ENCODE measurements at regions not wholly inside any gene's neighbourhood (a gene's known extent, or its start where the extent isn't known, plus 50 kb on each side); places are given as distances from the start of the nearest gene placed in this dataset.

DNA sequence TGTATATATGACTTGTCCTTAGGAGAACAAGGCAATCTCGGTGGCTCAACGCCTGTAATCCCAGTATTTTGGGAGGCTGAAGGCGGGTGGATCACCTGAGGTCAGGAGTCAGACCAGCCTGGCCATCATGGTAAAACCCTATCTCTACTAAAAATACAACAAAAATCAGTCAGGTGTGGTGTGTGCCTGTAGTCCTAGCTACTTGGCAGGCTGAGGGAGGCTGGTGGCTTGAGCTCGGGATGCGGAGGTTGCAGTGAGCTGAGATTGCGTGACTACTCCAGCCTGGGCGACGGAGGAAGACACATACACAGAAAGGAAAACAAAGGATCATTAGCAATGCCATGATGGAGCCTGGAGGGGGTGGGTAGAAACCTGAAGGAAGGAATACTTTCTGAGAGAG lies 166.6 kb upstream of the RREB1 start:
- TF ChIP-seq, protein P1, sequence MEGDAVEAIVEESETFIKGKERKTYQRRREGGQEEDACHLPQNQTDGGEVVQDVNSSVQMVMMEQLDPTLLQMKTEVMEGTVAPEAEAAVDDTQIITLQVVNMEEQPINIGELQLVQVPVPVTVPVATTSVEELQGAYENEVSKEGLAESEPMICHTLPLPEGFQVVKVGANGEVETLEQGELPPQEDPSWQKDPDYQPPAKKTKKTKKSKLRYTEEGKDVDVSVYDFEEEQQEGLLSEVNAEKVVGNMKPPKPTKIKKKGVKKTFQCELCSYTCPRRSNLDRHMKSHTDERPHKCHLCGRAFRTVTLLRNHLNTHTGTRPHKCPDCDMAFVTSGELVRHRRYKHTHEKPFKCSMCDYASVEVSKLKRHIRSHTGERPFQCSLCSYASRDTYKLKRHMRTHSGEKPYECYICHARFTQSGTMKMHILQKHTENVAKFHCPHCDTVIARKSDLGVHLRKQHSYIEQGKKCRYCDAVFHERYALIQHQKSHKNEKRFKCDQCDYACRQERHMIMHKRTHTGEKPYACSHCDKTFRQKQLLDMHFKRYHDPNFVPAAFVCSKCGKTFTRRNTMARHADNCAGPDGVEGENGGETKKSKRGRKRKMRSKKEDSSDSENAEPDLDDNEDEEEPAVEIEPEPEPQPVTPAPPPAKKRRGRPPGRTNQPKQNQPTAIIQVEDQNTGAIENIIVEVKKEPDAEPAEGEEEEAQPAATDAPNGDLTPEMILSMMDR (IDR thresholded peaks at IDR 0.05; ENCODE audit: low read depth, low read length), result no peak
- POLR2A ChIA-PET, result no interaction called here
- CTCF ChIA-PET, result no interaction called here
- no peak for DNase-seq (ENCODE audit: low read depth, low spot score)
- no peak overlapping the region for H3K27ac ChIP-seq (ENCODE audit: low read depth, low read length)
- H3K9me3 ChIP-seq (ENCODE audit: control insufficient read depth, insufficient read depth, low read length), result peaks cover 3% of the 10 kb centered on the region; the same call in 1 of the 2 replicates
- peaks cover 2% of the 10 kb centered on the region for H3K27me3 ChIP-seq (ENCODE audit: control insufficient read depth, insufficient read depth, low read length)
- no peak overlapping the region for H3K4me3 ChIP-seq (ENCODE audit: low read depth, low read length)

DNA sequence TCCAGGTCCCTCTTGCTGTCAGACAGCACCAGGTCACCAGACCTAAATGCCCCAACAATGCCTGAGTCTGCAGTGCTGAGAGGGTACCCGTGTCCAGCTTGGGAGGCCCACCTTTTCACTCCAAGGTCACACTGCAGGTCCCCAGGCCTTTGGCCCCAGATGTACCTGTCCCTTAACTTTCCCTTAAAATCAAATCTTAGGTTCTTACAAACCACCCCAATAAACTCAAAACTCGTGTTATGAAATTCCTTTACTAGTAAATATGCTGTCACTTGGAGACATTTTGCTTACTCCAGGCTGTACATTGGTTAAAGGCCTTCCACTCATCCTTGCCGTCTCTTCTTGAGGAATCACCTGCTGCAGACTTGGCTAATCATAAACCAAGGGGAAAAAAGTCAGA lies 165.7 kb upstream of the RREB1 start:
- CTCF ChIA-PET, result no interaction called here
- no peak for DNase-seq (ENCODE audit: low read depth, low spot score)
- POLR2A ChIA-PET, result no interaction called here
- TF ChIP-seq, protein P1 (IDR thresholded peaks at IDR 0.05; ENCODE audit: low read depth, low read length), result no peak
- Histone ChIP-seq H3K9me3 (ENCODE audit: control insufficient read depth, insufficient read depth, low read length) (peaks cover 3% of the 10 kb centered on the region; the same call in 1 of the 2 replicates), H3K27ac (ENCODE audit: low read depth, low read length) (no peak overlapping the region), H3K27me3 (ENCODE audit: control insufficient read depth, insufficient read depth, low read length) (peaks cover 2% of the 10 kb centered on the region), H3K4me3 (ENCODE audit: low read depth, low read length) (no peak overlapping the region)

DNA sequence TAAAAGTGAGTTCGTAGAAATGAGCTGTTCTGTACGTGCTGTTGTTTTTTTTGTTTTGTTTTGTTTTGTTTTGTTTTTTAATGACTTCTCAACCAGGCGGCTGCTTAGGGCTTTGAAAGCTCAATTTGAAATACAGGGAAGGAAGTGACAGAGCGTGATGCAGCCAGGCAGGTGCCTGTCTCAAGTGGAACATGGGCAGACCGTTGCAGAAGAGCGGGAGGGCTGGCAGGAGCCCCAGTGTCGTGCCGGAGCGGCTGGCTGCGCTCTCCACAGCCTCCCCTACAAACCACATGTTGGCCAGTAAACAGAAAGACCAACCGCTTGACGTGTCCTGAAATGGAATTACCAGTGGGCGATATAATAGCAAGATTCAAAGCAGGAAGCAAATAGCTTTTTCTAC lies 164.9 kb upstream of the RREB1 start:
- CTCF ChIA-PET, result no interaction called here
- H3K9me3 ChIP-seq (ENCODE audit: control insufficient read depth, insufficient read depth, low read length), result peaks cover 3% of the 10 kb centered on the region; the same call in 1 of the 2 replicates
- no peak overlapping the region for H3K4me3 ChIP-seq (ENCODE audit: low read depth, low read length)

DNA sequence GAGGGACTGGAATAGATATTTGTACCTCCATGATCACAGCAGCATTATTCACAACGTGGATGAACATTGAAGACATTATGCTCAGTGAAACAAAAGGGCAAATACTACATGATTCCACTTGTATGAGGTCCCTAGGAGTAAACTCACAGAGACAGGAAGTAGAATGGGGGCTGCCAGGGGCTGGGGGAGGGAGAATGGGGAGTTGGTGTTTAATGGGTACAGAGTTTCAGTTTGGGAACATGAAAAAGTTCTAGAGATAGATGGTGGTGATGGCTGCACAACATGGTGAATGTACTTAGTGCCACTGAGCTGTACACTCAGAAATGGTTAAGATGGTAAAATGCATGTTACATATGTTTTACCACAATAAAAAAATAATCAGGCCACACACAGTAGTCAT lies 164.3 kb upstream of the RREB1 start:
- TF ChIP-seq, protein P1 (IDR thresholded peaks at IDR 0.05; ENCODE audit: low read depth, low read length), result no peak
- peaks cover 2% of the 10 kb centered on the region for H3K27me3 ChIP-seq (ENCODE audit: control insufficient read depth, insufficient read depth, low read length)
- ChIA-PET POLR2A (no interaction called here), CTCF (no interaction called here)
- peaks cover 3% of the 10 kb centered on the region; the same call in 1 of the 2 replicates for H3K9me3 ChIP-seq (ENCODE audit: control insufficient read depth, insufficient read depth, low read length)
- DNase-seq (ENCODE audit: low read depth, low spot score), result no peak
- no peak overlapping the region for H3K27ac ChIP-seq (ENCODE audit: low read depth, low read length)
- no peak overlapping the region for H3K4me3 ChIP-seq (ENCODE audit: low read depth, low read length)

More for the DNA sequence above, 164.9 kb upstream of the RREB1 start:
- DNase-seq (ENCODE audit: low read depth, low spot score), result no peak
- POLR2A ChIA-PET, result no interaction called here
- TF ChIP-seq, protein P1 (IDR thresholded peaks at IDR 0.05; ENCODE audit: low read depth, low read length), result no peak
- H3K27me3 ChIP-seq (ENCODE audit: control insufficient read depth, insufficient read depth, low read length), result peaks cover 2% of the 10 kb centered on the region
- no peak overlapping the region for H3K27ac ChIP-seq (ENCODE audit: low read depth, low read length)

DNA sequence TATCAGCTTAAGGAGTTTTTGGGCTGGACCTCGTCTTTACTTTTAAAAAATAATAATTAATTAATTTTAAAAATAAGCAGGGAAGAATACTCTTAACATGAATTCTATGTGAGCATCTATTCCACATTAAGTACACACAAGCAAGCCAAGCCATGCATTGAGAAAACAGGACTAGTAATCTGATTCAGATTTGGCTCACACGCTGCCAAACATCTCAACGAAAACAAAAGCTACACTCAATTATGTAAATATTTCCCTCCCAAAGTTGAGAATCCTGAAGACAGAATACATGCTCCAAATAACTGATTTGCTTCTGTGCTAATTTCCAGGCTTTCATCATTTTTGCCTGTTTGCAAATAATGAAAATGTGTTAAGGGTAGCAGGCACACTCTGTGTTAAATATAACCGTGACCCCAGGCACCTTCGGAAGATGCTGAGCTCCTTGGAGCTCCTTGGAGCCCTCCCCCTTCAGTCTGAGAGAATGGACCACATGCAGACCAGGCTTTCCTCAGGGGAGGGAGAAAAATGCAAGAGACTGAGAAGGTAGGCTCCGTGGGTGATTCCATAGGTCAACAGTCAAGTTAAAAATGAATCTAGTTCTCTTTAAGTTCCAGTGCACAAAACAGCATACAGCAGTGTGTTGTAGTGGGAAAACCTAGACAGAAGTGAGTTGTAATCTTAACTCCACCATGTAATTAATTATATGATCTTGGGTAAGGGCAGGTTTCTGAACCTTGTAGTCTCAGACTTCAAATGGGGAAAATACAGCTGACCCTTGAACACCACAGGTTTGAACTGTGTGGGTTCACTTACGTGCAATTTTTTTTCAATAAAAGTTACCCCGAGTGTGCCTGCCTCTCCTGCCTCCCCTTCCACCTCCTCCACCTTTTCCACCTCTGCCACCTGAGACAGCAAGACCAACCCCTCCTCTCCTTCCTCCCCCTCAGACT lies 161.3 kb upstream of the RREB1 start:
- CTCF ChIA-PET, result no interaction called here
- Histone ChIP-seq H3K27ac (ENCODE audit: low read depth, low read length) (no peak overlapping the region), H3K27me3 (ENCODE audit: control insufficient read depth, insufficient read depth, low read length) (peaks cover 2% of the 10 kb centered on the region), H3K9me3 (ENCODE audit: control insufficient read depth, insufficient read depth, low read length) (no peaks in the 10 kb centered on the region; the same call in 1 of the 2 replicates), H3K4me3 (ENCODE audit: low read depth, low read length) (no peak overlapping the region)
- TF ChIP-seq, protein P1 (IDR thresholded peaks at IDR 0.05; ENCODE audit: low read depth, low read length), result no peak
- no peak for DNase-seq (ENCODE audit: low read depth, low spot score)
- POLR2A ChIA-PET, result no interaction called here
